ENCODE measurements at regions not wholly inside any gene's neighbourhood (a gene's known extent, or its start where the extent isn't known, plus 50 kb on each side); places are given as distances from the start of the nearest gene placed in this dataset.

DNA sequence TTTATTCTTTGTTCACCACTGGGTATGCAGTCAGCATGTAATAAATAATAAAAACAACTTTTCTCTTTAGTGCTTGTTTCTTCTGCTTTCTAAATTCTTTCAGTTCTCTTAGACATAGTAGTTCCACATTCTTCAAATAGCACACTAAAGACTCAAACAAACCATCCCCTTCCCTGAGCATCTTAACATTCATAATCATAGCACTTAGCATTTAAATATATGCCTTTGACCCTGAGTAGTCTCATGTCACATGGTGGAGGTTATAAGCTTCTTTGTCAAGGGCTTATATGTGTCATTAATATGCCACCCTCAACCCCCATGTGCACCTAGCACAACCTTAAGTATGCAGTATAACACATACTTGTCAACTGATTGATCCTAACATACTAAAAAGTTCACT is 212.7 kb downstream of the PHLDA1 start:
- TF ChIP-seq CTCF (conservative IDR thresholded peaks at IDR 0.05; ENCODE audit: low read length): no peak
- no peak for TF ChIP-seq EZH2phosphoT487 (IDR thresholded peaks at IDR 0.05; ENCODE audit: borderline replicate concordance)

Data from Loucy (cell line).